Omental fat pad (tissue), 3 donors: ENCODE measurements at regions not wholly inside any gene's neighbourhood (a gene's known extent, or its start where the extent isn't known, plus 50 kb on each side); places are given as distances from the start of the nearest gene placed in this dataset.

Source experiments
- ATAC-seq: fragments of 150-250 bp; one replicate; pipeline ENCODE4 v1.9.1; 2016; ENCODE audit warnings: mild to moderate bottlenecking, moderate library complexity; ENCODE audit not compliant: low FRiP score
- DNase-seq: peaks from one replicate; pipeline ENCODE4 v3.0.0-alpha.2; 2019; ENCODE audit warnings: low spot score
- CTCF ChIP-seq, 3 donors: fragments of 450-650 bp; IDR thresholded peaks; one replicate each; pipeline ENCODE4 v1.5.1; 2016 to 2017; ENCODE audit warnings: antibody characterized with exemption in 3 of 3, mild to moderate bottlenecking in 3 of 3, moderate library complexity in 2 of 3

DNA sequence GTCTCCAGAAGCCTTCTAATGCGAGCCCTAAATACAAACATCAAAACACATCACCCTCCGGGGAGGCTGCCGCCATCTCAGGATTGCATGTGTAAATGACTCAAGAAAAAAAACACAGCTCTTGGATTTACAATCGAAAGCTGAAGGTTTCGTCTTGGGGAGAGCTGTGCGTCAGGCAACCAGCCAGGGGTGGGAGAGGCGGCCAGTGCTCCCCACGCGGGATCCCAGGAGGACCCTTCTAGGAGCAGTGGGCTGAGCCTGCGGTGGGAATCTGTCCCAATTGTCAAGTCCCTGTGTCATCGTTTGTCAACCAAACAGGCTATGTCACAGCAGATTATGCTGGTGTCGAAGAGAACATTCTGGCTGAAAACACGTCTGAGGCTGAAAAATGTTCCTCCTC, 209.7 kb downstream of the ABCC12 start:
- no peak for ATAC-seq
- DNase-seq: no peak
- TF ChIP-seq CTCF (IDR thresholded peaks at IDR 0.05): no peak

DNA sequence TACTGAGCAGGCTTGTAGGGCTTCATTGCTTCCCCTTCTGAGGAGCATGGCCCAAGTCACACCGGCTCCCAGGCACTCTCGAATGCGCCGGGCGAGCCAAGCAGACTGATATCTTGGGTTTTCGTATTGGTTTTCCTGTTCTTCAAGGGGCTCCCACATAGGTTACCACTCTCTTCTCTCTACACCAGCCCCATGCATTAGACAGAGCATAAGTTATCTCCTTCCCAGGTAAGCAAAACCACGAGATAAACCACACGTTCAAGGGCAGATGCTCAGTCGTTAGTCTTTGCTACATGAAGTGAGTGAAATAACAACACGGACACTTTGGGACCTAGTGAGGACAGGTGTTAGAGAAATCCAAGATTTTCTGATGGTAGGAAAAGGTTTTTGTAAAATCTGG, 211.2 kb downstream of the ABCC12 start:
- no peak for TF ChIP-seq CTCF (IDR thresholded peaks at IDR 0.05)
- no peak for ATAC-seq
- no peak for DNase-seq

DNA sequence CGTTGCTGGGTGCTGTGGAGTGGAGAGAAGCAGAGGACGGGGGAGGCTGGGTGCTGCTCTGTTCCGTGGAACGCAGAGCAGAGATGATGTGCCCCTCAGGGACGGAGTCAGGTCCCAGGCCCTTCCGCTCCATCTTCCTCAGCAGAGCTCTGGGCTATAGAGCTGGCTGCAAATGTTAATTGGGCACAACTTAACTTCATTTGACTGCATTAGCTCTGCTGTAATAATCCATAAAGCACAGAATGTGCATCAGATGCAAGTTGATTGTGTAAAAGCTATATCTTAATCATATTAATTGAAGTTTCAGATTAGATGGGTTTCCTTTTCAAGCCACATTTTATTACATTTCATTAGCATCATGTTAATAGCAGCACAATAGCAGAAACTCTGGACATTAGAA, 212.6 kb downstream of the ABCC12 start:
- ATAC-seq (no peak), DNase-seq (no peak)
- TF ChIP-seq CTCF (IDR thresholded peaks at IDR 0.05): no peak

GRCh38 chr16:47940466-47940865, 215.3 kb downstream of the ABCC12 start:
- DNase-seq (no peak), ATAC-seq (no peak)

GRCh38 chr16:47939680-47940079, 216.1 kb downstream of the ABCC12 start:
- no peak for TF ChIP-seq CTCF (IDR thresholded peaks at IDR 0.05)
- ATAC-seq (no peak), DNase-seq (no peak)

More at GRCh38 chr16:47940466-47940865, 215.3 kb downstream of the ABCC12 start:
- no peak for TF ChIP-seq CTCF (IDR thresholded peaks at IDR 0.05)

GRCh38 chr16:47938272-47938671, 217.5 kb downstream of the ABCC12 start:
- DNase-seq (no peak), ATAC-seq (no peak)
- no peak for TF ChIP-seq CTCF (IDR thresholded peaks at IDR 0.05)

DNA sequence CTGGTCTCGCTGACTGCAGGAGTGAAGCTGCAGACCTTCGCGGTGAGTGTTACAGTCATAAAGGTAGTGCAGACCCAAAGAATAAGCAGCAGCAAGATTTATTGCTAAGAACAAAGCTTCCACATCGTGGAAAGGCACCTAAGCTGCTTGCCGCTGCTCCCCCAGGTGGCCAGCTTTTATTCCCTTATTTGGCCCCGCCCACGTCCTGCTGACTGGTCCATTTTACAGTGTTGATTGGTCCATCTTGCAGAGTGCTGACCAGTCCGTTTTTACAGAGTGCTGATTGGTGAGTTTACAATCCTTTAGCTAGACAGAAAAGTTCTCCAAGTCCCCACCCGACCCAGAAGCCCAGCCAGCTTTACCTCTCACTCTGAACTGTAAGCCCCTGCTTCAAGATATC, 227.8 kb downstream of the ABCC12 start:
- no peak for DNase-seq
- no peak for TF ChIP-seq CTCF (IDR thresholded peaks at IDR 0.05)
- ATAC-seq: no peak
